ENCODE measurements at regions not wholly inside any gene's neighbourhood (a gene's known extent, or its start where the extent isn't known, plus 50 kb on each side); places are given as distances from the start of the nearest gene placed in this dataset.
"Not testable (repeated sequence)": the region's sequence is repeated elsewhere in the genome, so short reads cannot be mapped to it uniquely, and the experiment has no call there.

- not testable (repeated sequence) for DNase-seq
These were observed 180.7 kb downstream of the FASLG start for GRCh38 chr1:172839639-172840038.

GRCh38 chr1:172843444-172843843 lies 184.5 kb downstream of the FASLG start:
- DNase-seq: no peak

GRCh38 chr1:172845371-172845770 lies 186.5 kb downstream of the FASLG start:
- DNase-seq: peak; percentile 56

GRCh38 chr1:172845865-172846264 lies 187.0 kb downstream of the FASLG start:
- DNase-seq: no peak

GRCh38 chr1:172847814-172848213 lies 188.9 kb downstream of the FASLG start:
- DNase-seq: not testable (repeated sequence)

GRCh38 chr1:172849653-172850052 lies 190.8 kb downstream of the FASLG start:
- DNase-seq: no peak

- no peak for DNase-seq
These were observed 192.2 kb downstream of the FASLG start for GRCh38 chr1:172851077-172851476.

- DNase-seq: no peak
These were observed 193.0 kb downstream of the FASLG start for GRCh38 chr1:172851856-172852255.

- DNase-seq: not testable (repeated sequence)
These were observed 194.8 kb downstream of the TNFSF18 start for GRCh38 chr1:172855983-172856382.

GRCh38 chr1:172863031-172863430 lies 187.7 kb downstream of the TNFSF18 start:
- no peak for DNase-seq

- DNase-seq: peak; percentile 35
These were observed 183.4 kb downstream of the TNFSF18 start for GRCh38 chr1:172867216-172867818.

GRCh38 chr1:172870901-172871606 lies 179.7 kb downstream of the TNFSF18 start:
- DNase-seq: no peak

GRCh38 chr1:172874950-172875349 lies 175.8 kb downstream of the TNFSF18 start:
- no peak for DNase-seq

- no peak for DNase-seq
These were observed 174.8 kb downstream of the TNFSF18 start for GRCh38 chr1:172875892-172876291.

- no peak for DNase-seq
These were observed 168.4 kb downstream of the TNFSF18 start for GRCh38 chr1:172882385-172882784.

- no peak for DNase-seq
These were observed 167.9 kb downstream of the TNFSF18 start for GRCh38 chr1:172882791-172883386.

- no peak for DNase-seq
These were observed 167.4 kb downstream of the TNFSF18 start for GRCh38 chr1:172883387-172883791.

GRCh38 chr1:172883844-172884243 lies 166.9 kb downstream of the TNFSF18 start:
- DNase-seq: no peak

GRCh38 chr1:172885411-172885810 lies 165.3 kb downstream of the TNFSF18 start:
- DNase-seq: no peak

- no peak for DNase-seq
These were observed 164.8 kb downstream of the TNFSF18 start for GRCh38 chr1:172885971-172886370.

- no peak for DNase-seq
These were observed 163.6 kb downstream of the TNFSF18 start for GRCh38 chr1:172887162-172887561.

GRCh38 chr1:172893146-172893841 lies 157.4 kb downstream of the TNFSF18 start:
- no peak for DNase-seq

GRCh38 chr1:172894349-172895049 lies 156.2 kb downstream of the TNFSF18 start:
- peak; percentile 14 for DNase-seq
